ENCODE measurements at regions not wholly inside any gene's neighbourhood (a gene's known extent, or its start where the extent isn't known, plus 50 kb on each side); places are given as distances from the start of the nearest gene placed in this dataset.

GRCh38 chr5:125394661-125395280 lies 648.3 kb upstream of the ZNF608 start:
- TF ChIP-seq POLR2A (IDR thresholded peaks at IDR 0.05; ENCODE audit: low read length) (no peak), GATA1 (IDR thresholded peaks at IDR 0.05; ENCODE audit: low read depth, low read length) (no peak)
- no peak for DNase-seq

- TF ChIP-seq POLR2A (IDR thresholded peaks at IDR 0.05; ENCODE audit: low read length) (no peak), GATA1 (IDR thresholded peaks at IDR 0.05; ENCODE audit: low read depth, low read length) (no peak)
- DNase-seq: no peak
Measured at GRCh38 chr5:125396462-125396861, 650.0 kb upstream of the ZNF608 start.

- TF ChIP-seq GATA1 (IDR thresholded peaks at IDR 0.05; ENCODE audit: low read depth, low read length): no peak
- TF ChIP-seq POLR2A (IDR thresholded peaks at IDR 0.05; ENCODE audit: low read length): no peak
- DNase-seq: no peak
Measured at GRCh38 chr5:125398466-125398865, 652.0 kb upstream of the ZNF608 start.

DNA sequence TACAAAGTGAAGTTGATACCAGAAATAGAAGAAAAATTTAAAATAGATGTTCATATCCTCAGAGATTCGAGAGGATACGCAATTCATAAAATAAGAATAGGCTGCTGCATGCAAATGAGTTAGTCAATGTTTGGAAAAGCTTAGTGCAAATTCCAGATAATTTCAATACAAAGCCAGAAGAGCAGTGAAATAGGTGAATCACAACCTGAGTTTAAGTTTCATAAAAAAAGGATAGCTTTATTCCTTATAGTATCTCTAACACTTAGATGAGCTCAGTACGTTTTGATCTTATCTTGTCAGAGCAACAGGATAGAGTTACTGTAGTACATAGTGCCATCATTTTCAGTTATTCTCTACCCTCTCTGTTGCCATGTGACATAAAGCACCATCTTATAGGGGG lies 653.4 kb upstream of the ZNF608 start:
- no peak for DNase-seq
- TF ChIP-seq GATA1 (IDR thresholded peaks at IDR 0.05; ENCODE audit: low read depth, low read length) (no peak), POLR2A (IDR thresholded peaks at IDR 0.05; ENCODE audit: low read length) (no peak)

GRCh38 chr5:125401724-125402622 lies 655.5 kb upstream of the ZNF608 start:
- DNase-seq: no peak
- no peak for TF ChIP-seq GATA1 (IDR thresholded peaks at IDR 0.05; ENCODE audit: low read depth, low read length)
- TF ChIP-seq POLR2A (IDR thresholded peaks at IDR 0.05; ENCODE audit: low read length): no peak

DNA sequence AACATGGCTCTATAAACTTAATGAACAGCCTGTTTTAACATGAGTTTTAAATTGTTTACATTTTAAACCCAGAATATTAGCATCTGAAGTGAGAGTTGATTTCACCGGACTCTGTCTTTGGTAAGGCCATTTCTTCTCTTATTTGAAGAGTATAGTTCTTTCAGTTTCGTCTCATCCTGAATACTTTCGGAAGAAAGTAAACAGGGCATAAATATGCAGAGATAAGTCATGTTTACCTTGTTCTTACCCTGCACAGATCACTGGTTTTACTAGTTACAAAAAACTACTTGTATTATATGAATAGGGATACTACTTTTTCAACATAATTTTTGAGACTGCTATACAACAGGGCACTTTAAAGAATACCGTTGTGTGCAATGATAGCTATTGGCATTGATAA lies 656.3 kb upstream of the ZNF608 start:
- DNase-seq: no peak
- TF ChIP-seq GATA1 (IDR thresholded peaks at IDR 0.05; ENCODE audit: low read depth, low read length): no peak
- TF ChIP-seq POLR2A (IDR thresholded peaks at IDR 0.05; ENCODE audit: low read length): no peak

DNA sequence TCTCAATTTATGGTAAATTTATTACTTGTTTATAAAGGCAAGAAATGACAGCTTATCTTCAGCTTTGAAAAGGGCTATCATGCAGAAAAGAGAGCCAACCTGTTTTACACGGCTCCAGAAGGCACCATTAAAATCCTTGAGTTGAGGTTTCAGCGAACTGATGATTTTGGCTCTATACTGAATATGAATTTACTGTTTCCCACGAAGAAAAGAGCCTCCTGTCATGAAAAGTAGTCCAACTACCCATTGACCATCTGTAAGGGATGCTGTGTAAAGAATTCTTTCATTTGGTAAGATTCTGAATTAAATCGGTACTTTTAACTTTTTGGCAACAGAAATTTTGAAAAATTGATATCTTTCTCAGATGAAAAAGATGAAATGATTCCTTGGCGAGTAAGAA lies 657.6 kb upstream of the ZNF608 start:
- TF ChIP-seq GATA1 (IDR thresholded peaks at IDR 0.05; ENCODE audit: low read depth, low read length): no peak
- TF ChIP-seq POLR2A (IDR thresholded peaks at IDR 0.05; ENCODE audit: low read length): no peak
- no peak for DNase-seq

GRCh38 chr5:125408448-125409233 lies 662.2 kb upstream of the ZNF608 start:
- DNase-seq: no peak

GRCh38 chr5:125409234-125409860 lies 662.9 kb upstream of the ZNF608 start:
- DNase-seq: no peak

More at GRCh38 chr5:125408448-125409233, 662.2 kb upstream of the ZNF608 start:
- no peak for TF ChIP-seq POLR2A (IDR thresholded peaks at IDR 0.05; ENCODE audit: low read length)
- TF ChIP-seq GATA1 (IDR thresholded peaks at IDR 0.05; ENCODE audit: low read depth, low read length): no peak

GRCh38 chr5:125409861-125410536 lies 663.6 kb upstream of the ZNF608 start:
- DNase-seq: no peak
- TF ChIP-seq GATA1 (IDR thresholded peaks at IDR 0.05; ENCODE audit: low read depth, low read length) (no peak), POLR2A (IDR thresholded peaks at IDR 0.05; ENCODE audit: low read length) (no peak)

More at GRCh38 chr5:125409234-125409860, 662.9 kb upstream of the ZNF608 start:
- no peak for TF ChIP-seq GATA1 (IDR thresholded peaks at IDR 0.05; ENCODE audit: low read depth, low read length)
- no peak for TF ChIP-seq POLR2A (IDR thresholded peaks at IDR 0.05; ENCODE audit: low read length)

GRCh38 chr5:125410537-125411070 lies 664.2 kb upstream of the ZNF608 start:
- DNase-seq: no peak
- TF ChIP-seq GATA1 (IDR thresholded peaks at IDR 0.05; ENCODE audit: low read depth, low read length): no peak
- TF ChIP-seq POLR2A (IDR thresholded peaks at IDR 0.05; ENCODE audit: low read length): no peak

GRCh38 chr5:125411071-125411743 lies 664.8 kb upstream of the ZNF608 start:
- TF ChIP-seq GATA1 (IDR thresholded peaks at IDR 0.05; ENCODE audit: low read depth, low read length) (no peak), POLR2A (IDR thresholded peaks at IDR 0.05; ENCODE audit: low read length) (no peak)
- no peak for DNase-seq

All from erythroblast (primary cell).